Endothelial cell of umbilical vein (primary cell): ENCODE measurements at regions not wholly inside any gene's neighbourhood (a gene's known extent, or its start where the extent isn't known, plus 50 kb on each side); places are given as distances from the start of the nearest gene placed in this dataset.

ENCODE experiments used
- BruUV-seq: library from RNA; stranded (reverse); fragments of 400-500 nt; replicated peaks from 2 replicates; lab custom pipeline; 2021; lab: Mats Ljungman, UMichigan
- CTCF ChIA-PET: fragments of 300-600, 350-600 bp; sonication (Branson Sonifier 250); formaldehyde crosslinking; loops from one replicate; lab custom pipeline; 2021; ENCODE audit warnings: antibody characterized with exemption, inconsistent platforms; lab: Charles Lee
- POLR2A ChIA-PET: fragments of 300-600, 350-600 bp; sonication (Branson Sonifier 250); formaldehyde crosslinking; loops from one replicate; lab custom pipeline; 2021; ENCODE audit warnings: antibody characterized with exemption, inconsistent platforms; lab: Charles Lee
- DNase-seq: peaks from one replicate; pipeline ENCODE4 v3.0.0-alpha.2; 2011; ENCODE audit warnings: low read depth, low spot score
- FAIRE-seq: peaks from 2 replicates; lab custom pipeline; 2011; peaks lifted over from hg19 to GRCh38; lab: Jason Lieb, UNC
- H2AFZ ChIP-seq: 2 replicates; pipeline ENCODE4 v1.6.0; 2012; ENCODE audit warnings: low read depth, low read length, control low read depth, inconsistent platforms
- H3K27ac ChIP-seq: 2 replicates; pipeline ENCODE4 v1.5.1; 2011; ENCODE audit warnings: low read depth, mild to moderate bottlenecking, control low read depth, low read length, moderate library complexity; ENCODE audit not compliant: insufficient read depth
- H3K27me3 ChIP-seq, 2 experiments: 2 replicates each; pipeline versions ENCODE4 v1.6.0 to v1.6.1; 2011; ENCODE audit warnings: low read length in 2 of 2, mixed read lengths in 1 of 2; ENCODE audit not compliant: control insufficient read depth in 2 of 2, insufficient read depth in 2 of 2
- H3K36me3 ChIP-seq, 2 experiments: 2 replicates in 1 of 2; 3 replicates in 1 of 2; pipeline ENCODE4 v1.5.1; 2011; ENCODE audit warnings: low read length in 2 of 2, mild to moderate bottlenecking in 1 of 2, moderate library complexity in 1 of 2; ENCODE audit not compliant: control insufficient read depth in 2 of 2, insufficient read depth in 2 of 2; ENCODE audit errors: extremely low read depth in 1 of 2
- H3K4me1 ChIP-seq: 3 replicates; pipeline ENCODE4 v1.5.1; 2011; ENCODE audit warnings: mild to moderate bottlenecking, low read length; ENCODE audit not compliant: control insufficient read depth, insufficient read depth; ENCODE audit errors: extremely low read depth
- H3K4me2 ChIP-seq: 2 replicates; pipeline ENCODE4 v1.6.1; 2011; ENCODE audit warnings: low read length, control low read depth, mixed read lengths; ENCODE audit not compliant: insufficient read depth
- H3K4me3 ChIP-seq, 3 experiments: fragments of 200-600 bp in 1 of 3; sonication (generic), shearing (Covaris generic) in 1 of 3; replicated peaks in 1 of 3; 2 replicates each; pipeline ENCODE4 v1.5.1; 2011 to 2016; ENCODE audit warnings: control low read depth in 3 of 3, low read length in 3 of 3, mild to moderate bottlenecking in 2 of 3, inconsistent platforms in 1 of 3, low read depth in 1 of 3, moderate library complexity in 1 of 3; ENCODE audit not compliant: insufficient read depth in 1 of 3
- H3K79me2 ChIP-seq: 2 replicates; pipeline ENCODE4 v1.6.0; 2012; ENCODE audit warnings: low read length, inconsistent platforms; ENCODE audit not compliant: control insufficient read depth, insufficient read depth
- H3K9ac ChIP-seq: replicated peaks from 2 replicates; pipeline ENCODE3; 2011; ENCODE audit warnings: low read length, control low read depth; ENCODE audit not compliant: insufficient read depth; ENCODE audit errors: extremely low read depth
- H3K9me1 ChIP-seq: replicated peaks from 3 replicates; pipeline ENCODE4 v1.6.0; 2011; ENCODE audit warnings: mild to moderate bottlenecking, low read length; ENCODE audit not compliant: control insufficient read depth, insufficient read depth; ENCODE audit errors: extremely low read depth
- H3K9me3 ChIP-seq: replicated peaks from 2 replicates; pipeline ENCODE4 v1.5.1; 2012; ENCODE audit warnings: low read length, inconsistent platforms; ENCODE audit not compliant: control insufficient read depth, insufficient read depth
- H4K20me1 ChIP-seq: replicated peaks from 2 replicates; pipeline ENCODE3; 2011; ENCODE audit warnings: mild to moderate bottlenecking, low read length; ENCODE audit not compliant: control insufficient read depth, insufficient read depth; ENCODE audit errors: extremely low read depth
- CTCF ChIP-seq, 2 donors: IDR thresholded peaks; 1 replicate in 1 of 2; 2 replicates in 1 of 2; pipeline ENCODE4 v1.5.1; 2011; ENCODE audit warnings: low read length in 2 of 2, mild to moderate bottlenecking in 2 of 2, moderate library complexity in 2 of 2, control low read depth in 1 of 2, inconsistent platforms in 1 of 2, low read depth in 1 of 2; ENCODE audit not compliant: insufficient read depth in 1 of 2; ENCODE audit errors: extremely low read depth in 1 of 2
- EZH2 ChIP-seq: IDR thresholded peaks from 2 replicates; pipeline ENCODE4 v1.6.1; 2012; ENCODE audit warnings: borderline replicate concordance, low read depth, mild to moderate bottlenecking, moderate library complexity, low read length, inconsistent platforms; ENCODE audit not compliant: severe bottlenecking
- FOS ChIP-seq: IDR thresholded peaks from 2 replicates; pipeline ENCODE4 v1.6.1; 2011; ENCODE audit warnings: mild to moderate bottlenecking, low read length, moderate library complexity, borderline replicate concordance; ENCODE audit not compliant: insufficient read depth
- GATA2 ChIP-seq: IDR thresholded peaks from 2 replicates; pipeline ENCODE4 v1.7.0; 2011; ENCODE audit warnings: low read depth, mild to moderate bottlenecking, moderate library complexity, mixed read lengths, low read length; ENCODE audit not compliant: insufficient read length, insufficient read depth
- JUN ChIP-seq: IDR thresholded peaks from 2 replicates; pipeline ENCODE4 v1.6.1; 2011; ENCODE audit warnings: borderline replicate concordance, low read depth; ENCODE audit not compliant: insufficient read length, insufficient read depth
- MYC ChIP-seq: IDR thresholded peaks from one replicate; pipeline ENCODE4 v1.6.1; 2011; ENCODE audit warnings: mild to moderate bottlenecking, low read depth, low read length
- POLR2A ChIP-seq: IDR thresholded peaks from 2 replicates; pipeline ENCODE4 v1.6.1; 2012; ENCODE audit warnings: low read depth, mild to moderate bottlenecking, control low read depth, low read length
- POLR2AphosphoS5 ChIP-seq: IDR thresholded peaks from 2 replicates; pipeline ENCODE4 v1.6.1; 2012; ENCODE audit warnings: low read depth, mild to moderate bottlenecking, control low read depth, low read length, moderate library complexity; ENCODE audit not compliant: insufficient read depth
- dilution Hi-C: fragments of 300-500 bp; cut with MboI; formaldehyde crosslinking; loops from one replicate; pipeline ENCODE4 v1.15.0; 2019; ENCODE audit warnings: low sequenced_read_pairs; ENCODE audit not compliant: extremely low pct_ligation_motif_present
- intact Hi-C: fragments of 100-400 bp; cut with micrococcal nuclease; formaldehyde crosslinking; loops from one replicate; pipeline ENCODE4 v1.10.0; 2022

GRCh38 chr17:73980517-73980916 lies 223.0 kb upstream of the RPL38 start:
- DNase-seq, result no peak
- no peak for FAIRE-seq
- CTCF ChIA-PET, result no interaction called here
- Histone ChIP-seq H3K36me3 (no peaks in the 10 kb centered on the region), H3K27me3 (no peaks in the 10 kb centered on the region), H4K20me1 (no peaks in the 10 kb centered on the region), H2AFZ (no peak overlapping the region), H3K9me1 (no peaks in the 10 kb centered on the region), H3K27ac (no peak overlapping the region), H3K9ac (no peak overlapping the region), H3K4me3 (no peak overlapping the region), H3K4me1 (no peaks in the 10 kb centered on the region), H3K9me3 (peaks cover 2% of the 10 kb centered on the region), H3K79me2 (no peaks in the 10 kb centered on the region), H3K4me2 (no peak overlapping the region)
- no peak for TF ChIP-seq FOS
- TF ChIP-seq MYC, result no peak
- TF ChIP-seq CTCF (IDR thresholded peaks at IDR 0.05; ENCODE audit: extremely low read depth in 1 of 2, insufficient read depth in 1 of 2, low read depth in 1 of 2, low read length in 2 of 2), result no peak
- TF ChIP-seq EZH2, result no peak
- TF ChIP-seq POLR2A, result no peak
- TF ChIP-seq GATA2, result no peak
- no peak for TF ChIP-seq POLR2AphosphoS5
- POLR2A ChIA-PET, result no interaction called here
- intact Hi-C loops (no loop called here), dilution Hi-C loops (no loop called here)
- BruUV-seq, result no TSS peak

- Histone ChIP-seq H3K9ac (no peak overlapping the region), H3K9me3 (peaks cover 2% of the 10 kb centered on the region), H3K36me3 (no peaks in the 10 kb centered on the region), H3K27me3 (no peaks in the 10 kb centered on the region), H3K79me2 (no peaks in the 10 kb centered on the region), H3K4me2 (no peak overlapping the region), H3K4me3 (no peak overlapping the region), H4K20me1 (no peaks in the 10 kb centered on the region), H2AFZ (no peak overlapping the region), H3K9me1 (no peaks in the 10 kb centered on the region), H3K4me1 (no peaks in the 10 kb centered on the region), H3K27ac (no peak overlapping the region)
- intact Hi-C loops, result no loop called here
- FAIRE-seq (no peak), DNase-seq (no peak)
- TF ChIP-seq POLR2AphosphoS5, result no peak
- no peak for TF ChIP-seq POLR2A
- TF ChIP-seq EZH2, result no peak
- TF ChIP-seq JUN, result no peak
- TF ChIP-seq GATA2, result no peak
- no peak for TF ChIP-seq FOS
- dilution Hi-C loops, result no loop called here
- no TSS peak for BruUV-seq
- ChIA-PET CTCF (no interaction called here), POLR2A (no interaction called here)
Measured at GRCh38 chr17:73982871-73983270, 220.6 kb upstream of the RPL38 start.
